ENCODE measurements at regions not wholly inside any gene's neighbourhood (a gene's known extent, or its start where the extent isn't known, plus 50 kb on each side); places are given as distances from the start of the nearest gene placed in this dataset.

- no peak for DNase-seq
These were observed 116.5 kb downstream of the SALL1 start for GRCh38 chr16:51034481-51035109.

- no peak for DNase-seq
These were observed 119.5 kb downstream of the SALL1 start for GRCh38 chr16:51031598-51031997.

- no peak for DNase-seq
These were observed 120.6 kb downstream of the SALL1 start for GRCh38 chr16:51030516-51030915.

GRCh38 chr16:51025588-51026290, 125.3 kb downstream of the SALL1 start:
- no peak for DNase-seq

GRCh38 chr16:51024703-51025102, 126.4 kb downstream of the SALL1 start:
- no peak for DNase-seq

GRCh38 chr16:51022955-51023354, 128.1 kb downstream of the SALL1 start:
- no peak for DNase-seq

GRCh38 chr16:51019617-51020016, 131.5 kb downstream of the SALL1 start:
- no peak for DNase-seq

GRCh38 chr16:51017969-51018368, 133.1 kb downstream of the SALL1 start:
- DNase-seq: no peak

GRCh38 chr16:51012396-51012795, 138.7 kb downstream of the SALL1 start:
- no peak for DNase-seq

GRCh38 chr16:51010817-51011216, 140.3 kb downstream of the SALL1 start:
- no peak for DNase-seq

- no peak for DNase-seq
These were observed 141.3 kb downstream of the SALL1 start for GRCh38 chr16:51009813-51010212.

- DNase-seq: no peak
These were observed 141.7 kb downstream of the SALL1 start for GRCh38 chr16:51009359-51009758.

GRCh38 chr16:51008607-51009006, 142.5 kb downstream of the SALL1 start:
- no peak for DNase-seq

GRCh38 chr16:51008037-51008436, 143.0 kb downstream of the SALL1 start:
- DNase-seq: no peak

GRCh38 chr16:51003850-51004566, 147.1 kb downstream of the SALL1 start:
- DNase-seq: no peak

GRCh38 chr16:51002881-51003490, 148.1 kb downstream of the SALL1 start:
- DNase-seq: no peak

- no peak for DNase-seq
These were observed 151.9 kb downstream of the SALL1 start for GRCh38 chr16:50999181-50999580.

- no peak for DNase-seq
These were observed 152.7 kb downstream of the SALL1 start for GRCh38 chr16:50998411-50998810.

GRCh38 chr16:50997679-50998078, 153.4 kb downstream of the SALL1 start:
- no peak for DNase-seq

- no peak for DNase-seq
These were observed 154.3 kb downstream of the SALL1 start for GRCh38 chr16:50996830-50997186.

GRCh38 chr16:50996166-50996829, 154.8 kb downstream of the SALL1 start:
- no peak for DNase-seq

GRCh38 chr16:50994995-50995394, 156.1 kb downstream of the SALL1 start:
- DNase-seq: no peak

GRCh38 chr16:50992350-50993032, 158.6 kb downstream of the SALL1 start:
- no peak for DNase-seq
